Liver (tissue), 3 donors: ENCODE measurements at regions not wholly inside any gene's neighbourhood (a gene's known extent, or its start where the extent isn't known, plus 50 kb on each side); places are given as distances from the start of the nearest gene placed in this dataset.

Experiments
- ATF3 ChIP-seq: IDR thresholded peaks from 2 replicates; pipeline ENCODE4 v1.6.1; 2016; ENCODE audit warnings: antibody characterized with exemption
- CTCF ChIP-seq: fragments of 150-350 bp; IDR thresholded peaks from 2 replicates; pipeline ENCODE4 v1.5.1; 2017; ENCODE audit warnings: improper control_type of control experiment, low read depth, low read length; ENCODE audit not compliant: missing input control
- EGR1 ChIP-seq, 2 donors: IDR thresholded peaks; 2 replicates each; pipeline ENCODE4 v1.6.1; 2016 to 2018; ENCODE audit warnings: antibody characterized with exemption in 2 of 2, low read depth in 2 of 2
- FOXA1 ChIP-seq: IDR thresholded peaks from 2 replicates; pipeline ENCODE4 v1.6.1; 2016; ENCODE audit warnings: antibody characterized with exemption
- GABPA ChIP-seq, 2 donors: IDR thresholded peaks in 1 of 2; conservative IDR thresholded peaks in 1 of 2; 2 replicates each; pipeline ENCODE4 v1.6.1; 2016; ENCODE audit warnings: antibody characterized with exemption in 2 of 2, mild to moderate bottlenecking in 1 of 2, moderate library complexity in 1 of 2
- HNF4G ChIP-seq: IDR thresholded peaks from 2 replicates; pipeline ENCODE4 v1.6.1; 2016; ENCODE audit warnings: antibody characterized with exemption
- JUND ChIP-seq, 2 donors: IDR thresholded peaks; 2 replicates each; pipeline ENCODE4 v1.6.1; 2016; ENCODE audit warnings: antibody characterized with exemption in 2 of 2
- MAX ChIP-seq: IDR thresholded peaks from 2 replicates; pipeline ENCODE4 v1.6.1; 2016; ENCODE audit warnings: antibody characterized with exemption
- RAD21 ChIP-seq, 2 donors: IDR thresholded peaks; 2 replicates each; pipeline ENCODE4 v1.6.1; 2016; ENCODE audit warnings: antibody characterized with exemption in 2 of 2, mild to moderate bottlenecking in 2 of 2
- REST ChIP-seq: IDR thresholded peaks from 2 replicates; pipeline ENCODE4 v1.6.1; 2016; ENCODE audit warnings: antibody characterized with exemption, mild to moderate bottlenecking
- SP1 ChIP-seq: IDR thresholded peaks from 2 replicates; pipeline ENCODE4 v1.6.1; 2018; ENCODE audit warnings: antibody characterized with exemption, mild to moderate bottlenecking
- TAF1 ChIP-seq: conservative IDR thresholded peaks from 2 replicates; pipeline ENCODE4 v1.6.1; 2016; ENCODE audit warnings: antibody characterized with exemption, mild to moderate bottlenecking
- YY1 ChIP-seq: IDR thresholded peaks from 2 replicates; pipeline ENCODE4 v1.6.1; 2016; ENCODE audit warnings: antibody characterized with exemption, mild to moderate bottlenecking
- ZBTB33 ChIP-seq: IDR thresholded peaks from 2 replicates; pipeline ENCODE4 v1.6.1; 2016; ENCODE audit warnings: antibody characterized with exemption
- donor health status: healthy.
- donor health status: healthy.

- no peak for TF ChIP-seq SP1
- no peak for TF ChIP-seq CTCF
- no peak for TF ChIP-seq RAD21 (IDR thresholded peaks at IDR 0.05)
- no peak for TF ChIP-seq MAX
- no peak for TF ChIP-seq GABPA (IDR thresholded peaks at IDR 0.05 in 1 of 2, conservative IDR thresholded peaks at IDR 0.05 in 1 of 2)
- no peak for TF ChIP-seq JUND (IDR thresholded peaks at IDR 0.05)
- no peak for TF ChIP-seq EGR1 (IDR thresholded peaks at IDR 0.05; ENCODE audit: low read depth in 2 of 2)
- no peak for TF ChIP-seq YY1
- no peak for TF ChIP-seq ZBTB33
- TF ChIP-seq TAF1, result no peak
- TF ChIP-seq FOXA1, result no peak
- TF ChIP-seq HNF4G, result no peak
- TF ChIP-seq ATF3, result no peak
- no peak for TF ChIP-seq REST
Observed at GRCh38 chr19:27892500-27892899, 1320.5 kb downstream of the UQCRFS1 start.
